ENCODE measurements at regions not wholly inside any gene's neighbourhood (a gene's known extent, or its start where the extent isn't known, plus 50 kb on each side); places are given as distances from the start of the nearest gene placed in this dataset.
A peak's percentile ranks its signal among the peaks of the same experiment; 100 is the strongest.

GRCh38 chr5:9922719-9923118 is 292.6 kb upstream of the TAS2R1 start:
- no peak for DNase-seq (ENCODE audit: low spot score)

GRCh38 chr5:9920697-9921096 is 290.5 kb upstream of the TAS2R1 start:
- DNase-seq (ENCODE audit: low spot score): no peak

GRCh38 chr5:9919306-9920030 is 289.3 kb upstream of the TAS2R1 start:
- no peak for DNase-seq (ENCODE audit: low spot score)

GRCh38 chr5:9905661-9906060 is 275.5 kb upstream of the TAS2R1 start:
- DNase-seq (ENCODE audit: low spot score): no peak

GRCh38 chr5:9903801-9904200 is 273.6 kb upstream of the TAS2R1 start:
- DNase-seq (ENCODE audit: low spot score): no peak

GRCh38 chr5:9898319-9898718 is 268.2 kb upstream of the TAS2R1 start:
- peak; percentile 66 for DNase-seq (ENCODE audit: low spot score)

GRCh38 chr5:9895302-9895645 is 265.1 kb upstream of the TAS2R1 start:
- DNase-seq (ENCODE audit: low spot score): no peak

- DNase-seq (ENCODE audit: low spot score): no peak
These were observed 264.6 kb upstream of the TAS2R1 start for GRCh38 chr5:9894571-9895301.

GRCh38 chr5:9892696-9893095 is 262.5 kb upstream of the TAS2R1 start:
- no peak for DNase-seq (ENCODE audit: low spot score)

GRCh38 chr5:9889511-9889910 is 259.4 kb upstream of the TAS2R1 start:
- no peak for DNase-seq (ENCODE audit: low spot score)

GRCh38 chr5:9888501-9888901 is 258.4 kb upstream of the TAS2R1 start:
- DNase-seq (ENCODE audit: low spot score): no peak

GRCh38 chr5:9885164-9885563 is 255.0 kb upstream of the TAS2R1 start:
- DNase-seq (ENCODE audit: low spot score): no peak

GRCh38 chr5:9878206-9878605 is 248.1 kb upstream of the TAS2R1 start:
- DNase-seq (ENCODE audit: low spot score): no peak

- peak; percentile 6 for DNase-seq (ENCODE audit: low spot score)
These were observed 247.3 kb upstream of the TAS2R1 start for GRCh38 chr5:9877488-9877887.

- DNase-seq (ENCODE audit: low spot score): no peak
These were observed 246.3 kb upstream of the TAS2R1 start for GRCh38 chr5:9876451-9876850.

- DNase-seq (ENCODE audit: low spot score): no peak
These were observed 239.6 kb upstream of the TAS2R1 start for GRCh38 chr5:9869616-9870288.

- no peak for DNase-seq (ENCODE audit: low spot score)
These were observed 235.4 kb upstream of the TAS2R1 start for GRCh38 chr5:9865574-9865973.

- DNase-seq (ENCODE audit: low spot score): no peak
These were observed 234.6 kb upstream of the TAS2R1 start for GRCh38 chr5:9864791-9865190.

- DNase-seq (ENCODE audit: low spot score): no peak
These were observed 233.3 kb upstream of the TAS2R1 start for GRCh38 chr5:9863486-9863885.

GRCh38 chr5:9861666-9862256 is 231.6 kb upstream of the TAS2R1 start:
- DNase-seq (ENCODE audit: low spot score): no peak

GRCh38 chr5:9859808-9860207 is 229.7 kb upstream of the TAS2R1 start:
- no peak for DNase-seq (ENCODE audit: low spot score)

GRCh38 chr5:9858043-9858442 is 227.9 kb upstream of the TAS2R1 start:
- DNase-seq (ENCODE audit: low spot score): no peak

GRCh38 chr5:9853309-9853708 is 223.2 kb upstream of the TAS2R1 start:
- DNase-seq (ENCODE audit: low spot score): no peak

Data from Ammon's horn (tissue), 1 donor.